GM21360 (cell line): ENCODE measurements at regions not wholly inside any gene's neighbourhood (a gene's known extent, or its start where the extent isn't known, plus 50 kb on each side); places are given as distances from the start of the nearest gene placed in this dataset.

Experiments used
- ATAC-seq: cut with Tn5 transposase; IDR thresholded peaks from one replicate; pipeline ENCODE4 v1.9.1; 2021; ENCODE audit warnings: mild to moderate bottlenecking, moderate library complexity; ENCODE audit not compliant: unreplicated experiment

DNA sequence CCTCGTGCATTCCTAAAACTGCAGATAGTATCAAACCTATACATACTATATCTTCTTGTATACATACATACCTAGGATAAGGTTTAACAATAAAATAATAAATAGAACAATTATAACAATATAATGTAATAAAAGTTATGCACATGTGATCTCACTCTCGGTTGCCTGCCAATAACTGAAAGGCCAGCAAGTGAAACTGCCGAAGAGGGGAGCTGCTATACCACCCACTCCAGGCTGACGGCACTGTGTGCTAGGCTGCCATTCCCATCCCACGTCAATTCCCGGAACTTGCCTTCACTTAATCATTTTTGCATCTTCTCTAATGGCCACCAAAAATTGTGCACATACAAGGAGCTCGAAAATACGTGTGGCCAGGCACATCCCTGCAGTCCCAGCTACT is 451.1 kb upstream of the FAT1 start:
- no peak for ATAC-seq

DNA sequence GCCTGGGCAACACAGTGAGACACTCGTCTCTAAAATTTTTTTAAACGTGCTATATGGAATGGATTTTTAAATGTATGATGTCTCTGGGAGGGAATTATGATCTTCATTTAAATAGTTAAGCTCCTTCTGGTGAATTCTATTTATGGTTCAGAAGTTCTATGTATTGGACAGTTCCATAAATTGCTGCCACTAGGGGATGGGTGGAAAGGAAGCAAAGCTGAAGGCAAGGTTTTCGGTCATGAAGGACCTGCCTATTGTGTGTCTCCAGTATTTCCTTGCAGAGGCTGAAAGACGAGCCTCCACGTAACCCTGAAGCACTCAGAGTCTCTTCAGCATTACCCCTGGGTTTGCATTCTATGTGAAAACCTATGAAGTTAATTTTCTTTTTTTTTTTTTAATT is 451.5 kb upstream of the FAT1 start:
- ATAC-seq: no peak

DNA sequence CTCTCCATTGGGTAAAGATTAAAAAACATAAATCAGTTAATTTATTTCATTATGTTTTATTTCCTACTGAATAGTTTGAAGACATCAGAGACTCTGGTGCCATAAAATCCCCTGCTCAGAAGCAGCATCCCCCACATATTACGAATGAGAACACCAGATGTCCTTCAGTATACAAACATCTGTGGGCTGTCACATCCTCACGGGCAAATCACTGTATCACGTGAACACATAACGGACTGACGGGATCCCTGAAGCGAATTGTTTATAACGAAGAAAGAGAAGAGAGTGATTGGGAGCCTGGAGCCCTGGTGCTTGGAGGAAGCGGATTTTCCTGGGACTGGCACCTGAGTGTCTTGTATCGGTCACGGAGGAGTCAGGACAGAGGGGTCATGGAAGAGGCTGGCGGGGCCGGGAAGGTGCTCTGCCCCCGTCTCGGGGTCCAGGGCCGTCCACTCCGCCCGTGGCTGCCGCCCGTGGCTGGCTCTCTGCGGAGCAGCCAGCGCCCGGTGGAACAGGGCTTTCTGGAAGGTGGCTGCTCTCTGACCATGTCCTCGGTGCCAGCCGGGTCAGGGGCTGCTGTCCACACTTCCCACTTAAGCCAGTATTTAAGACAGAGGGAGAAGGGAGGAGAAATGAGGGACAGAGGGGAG is 452.7 kb upstream of the FAT1 start:
- ATAC-seq: no peak

DNA sequence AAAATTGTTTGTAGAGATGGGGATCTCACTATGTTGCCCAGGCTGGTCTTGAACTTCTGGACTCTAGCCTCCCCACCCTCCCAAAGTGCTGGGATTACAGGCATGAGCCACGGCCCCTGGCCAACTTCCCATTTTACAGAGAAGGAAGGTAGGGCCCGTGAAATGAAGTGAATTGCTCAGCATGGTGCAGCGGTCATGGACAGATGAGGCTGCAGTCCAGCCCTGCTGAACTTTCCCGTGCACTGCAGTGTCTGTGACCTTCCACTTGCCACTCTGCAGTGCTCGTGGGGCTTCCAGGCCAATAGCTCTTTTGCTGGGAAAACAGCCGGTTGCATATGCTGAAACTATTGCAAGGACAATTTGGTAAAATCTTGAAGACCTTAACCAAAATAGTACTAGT is 454.4 kb upstream of the FAT1 start:
- no peak for ATAC-seq

DNA sequence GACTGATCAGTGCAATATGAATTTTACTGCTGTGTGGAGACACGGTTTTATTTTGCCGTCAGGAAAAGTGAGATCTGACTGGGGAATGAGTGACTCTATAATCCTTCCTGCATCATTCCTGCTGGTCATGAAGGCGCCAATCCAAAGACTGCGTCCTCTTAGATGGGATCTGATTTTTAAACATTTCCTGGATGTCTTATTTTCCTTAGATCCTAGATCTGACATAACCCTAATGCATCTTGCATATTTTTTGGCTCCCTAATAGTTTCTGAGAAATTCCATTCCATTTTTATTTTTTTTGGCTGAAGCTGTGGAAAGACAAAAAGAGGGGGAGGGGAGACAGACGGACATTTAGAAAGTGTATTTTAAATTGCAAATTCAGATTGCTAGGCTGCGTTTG is 454.9 kb upstream of the FAT1 start:
- no peak for ATAC-seq

DNA sequence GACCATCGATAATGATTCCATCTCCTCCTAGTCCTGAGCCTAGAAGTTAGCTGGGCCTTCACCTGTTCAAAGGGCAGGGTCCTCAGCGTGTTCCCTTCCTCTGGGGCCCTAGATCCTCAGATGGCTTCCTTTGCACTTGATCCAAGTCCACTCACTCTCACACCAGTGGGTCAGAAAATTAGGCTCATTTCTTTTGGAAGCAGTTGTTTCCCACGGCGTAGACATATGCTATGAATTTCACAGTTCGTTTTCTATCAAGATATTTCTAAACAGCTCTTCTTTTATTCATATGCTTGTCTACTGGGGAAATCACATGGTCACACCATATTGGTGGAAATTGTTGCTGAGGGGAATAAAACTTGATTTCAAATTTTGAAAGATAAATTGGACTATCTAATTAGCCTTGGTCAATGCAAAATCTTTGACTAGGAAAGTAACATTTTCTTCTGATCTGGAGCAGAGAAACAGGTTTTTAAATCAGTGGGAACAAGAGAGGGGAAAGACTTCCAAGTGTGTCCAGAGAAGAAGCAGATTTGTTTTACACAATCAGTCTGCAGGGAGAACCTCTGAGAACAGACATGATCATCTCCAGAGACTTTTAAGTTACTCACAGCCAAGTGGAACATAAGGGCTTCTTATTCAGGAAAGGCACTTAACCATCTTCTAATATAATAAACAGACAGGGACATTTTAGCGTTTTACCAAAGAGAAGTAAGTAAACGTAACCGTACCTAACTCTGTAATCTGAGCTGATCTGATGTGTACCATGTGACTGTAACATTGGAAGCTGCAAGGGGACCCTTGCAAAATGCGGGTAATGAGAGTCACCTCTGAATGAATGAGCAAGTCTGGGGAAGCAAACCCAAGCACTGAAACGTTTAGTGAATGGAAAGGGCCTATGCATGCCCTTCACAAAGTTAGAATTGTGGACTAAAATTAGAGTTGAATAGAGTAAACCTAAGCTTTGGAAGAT is 455.7 kb upstream of the FAT1 start:
- no peak for ATAC-seq

DNA sequence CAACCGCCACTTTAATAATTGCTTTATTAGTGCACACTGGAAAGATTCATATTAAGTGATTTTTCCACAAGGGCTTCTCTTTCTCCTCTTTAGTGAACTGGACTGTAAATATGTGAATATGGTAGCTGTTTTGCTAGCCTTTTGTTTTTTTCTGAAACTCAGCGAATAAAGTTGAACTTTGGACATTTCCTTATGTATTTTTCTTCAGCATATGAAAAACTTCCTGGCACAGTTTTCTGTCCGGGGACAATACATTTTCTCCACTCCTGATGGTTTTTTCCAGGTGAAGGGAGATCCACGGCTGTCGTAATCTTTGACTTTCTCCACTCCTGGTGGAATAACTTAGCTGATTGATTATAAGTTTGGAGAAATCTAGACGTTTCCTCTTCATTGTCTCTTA is 457.4 kb upstream of the FAT1 start:
- ATAC-seq: no peak

DNA sequence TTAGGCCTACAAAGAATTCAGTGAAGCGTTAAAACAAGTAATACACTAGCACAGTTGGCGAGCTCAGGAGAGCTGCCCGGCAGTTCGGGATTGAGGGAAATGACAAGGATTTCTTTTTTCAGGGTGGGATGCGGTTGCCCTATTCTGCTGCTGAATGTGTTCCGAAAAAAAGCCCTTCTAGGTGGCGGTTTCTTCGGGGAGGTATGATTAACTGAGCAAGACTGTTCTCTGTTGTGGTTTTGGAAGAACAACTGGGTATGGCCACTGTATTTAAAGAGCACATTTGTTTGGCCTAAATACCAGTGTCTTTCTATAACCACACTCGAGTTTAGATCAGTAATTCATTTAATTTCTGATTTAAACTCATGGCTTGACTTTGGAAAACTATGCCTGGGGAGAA is 459.7 kb upstream of the FAT1 start:
- no peak for ATAC-seq

DNA sequence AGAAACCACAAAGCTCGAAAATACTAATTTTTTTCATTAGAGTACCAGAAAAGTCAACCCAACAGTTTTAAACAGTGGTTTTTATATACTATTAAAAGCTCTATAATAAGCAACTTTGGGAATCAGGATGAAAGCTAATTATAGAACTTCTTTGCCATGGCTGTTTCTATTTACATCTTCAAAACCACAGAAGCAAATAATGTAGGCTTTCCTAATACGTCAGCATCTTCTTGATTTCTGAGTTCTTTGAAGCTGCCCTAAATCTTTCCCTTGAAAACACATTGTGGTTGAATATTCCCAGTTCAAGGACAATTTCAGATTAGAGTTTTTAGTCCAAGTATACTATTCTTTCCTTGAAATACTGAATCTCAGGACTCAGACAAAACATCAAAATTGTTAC is 460.2 kb upstream of the FAT1 start:
- ATAC-seq: no peak

DNA sequence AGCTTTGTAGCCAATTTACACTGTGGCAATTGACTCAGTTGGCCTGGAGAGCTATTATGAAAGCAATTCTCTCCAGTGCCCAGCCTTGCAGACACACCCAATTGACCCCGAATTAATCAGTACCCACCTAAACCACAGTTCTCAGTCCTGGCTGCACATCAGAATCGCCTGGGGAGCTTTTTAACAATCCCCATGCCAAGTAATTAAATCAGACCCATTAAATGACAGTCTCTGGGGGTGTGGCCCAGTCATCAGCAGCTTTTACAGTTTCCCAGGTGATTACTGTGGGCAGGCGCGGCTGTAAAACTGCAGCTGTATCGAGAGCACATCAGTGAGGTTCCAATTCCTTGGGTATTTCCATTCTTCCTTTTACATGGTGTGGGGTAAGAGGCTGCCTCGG is 460.9 kb upstream of the FAT1 start:
- ATAC-seq: no peak

DNA sequence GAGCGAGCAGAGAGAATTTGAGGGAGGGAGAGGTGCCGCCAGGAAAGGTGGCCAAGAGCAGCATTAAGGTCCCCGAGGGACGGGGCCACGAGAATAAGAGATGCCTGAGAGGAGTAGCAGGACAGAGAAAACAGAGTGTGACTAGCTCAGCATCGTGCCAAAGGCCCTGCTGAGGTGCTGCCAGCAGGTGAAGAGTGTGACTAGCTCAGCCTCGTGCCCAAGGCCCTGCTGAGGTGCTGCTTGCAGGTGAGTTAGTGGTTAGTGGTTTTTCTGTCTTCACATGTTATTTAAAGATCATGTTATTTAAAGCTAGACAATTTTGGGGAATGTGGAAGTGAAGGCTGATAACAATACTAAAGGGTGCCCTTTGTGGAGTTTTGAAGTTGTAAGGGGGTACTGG is 464.5 kb upstream of the FAT1 start:
- no peak for ATAC-seq

DNA sequence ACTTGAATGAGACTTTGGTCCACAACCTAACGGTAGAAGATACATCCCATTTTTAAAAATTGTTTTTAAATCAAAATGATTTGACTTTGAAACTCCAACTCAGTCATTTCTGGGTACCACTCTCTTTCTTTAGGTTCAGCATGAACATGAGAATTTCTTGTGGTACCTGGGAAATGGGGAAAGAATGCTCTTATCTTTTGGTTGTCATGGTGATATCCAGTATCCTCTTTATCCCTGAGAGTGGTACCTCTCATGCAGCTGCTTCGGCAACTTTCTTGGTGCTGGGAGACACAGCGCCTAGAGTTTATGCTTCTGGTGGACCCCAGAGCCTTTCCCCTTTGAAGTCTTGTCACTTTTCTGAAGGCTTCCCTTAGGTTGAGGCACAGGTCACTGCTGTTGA is 465.1 kb upstream of the FAT1 start:
- ATAC-seq: no peak

DNA sequence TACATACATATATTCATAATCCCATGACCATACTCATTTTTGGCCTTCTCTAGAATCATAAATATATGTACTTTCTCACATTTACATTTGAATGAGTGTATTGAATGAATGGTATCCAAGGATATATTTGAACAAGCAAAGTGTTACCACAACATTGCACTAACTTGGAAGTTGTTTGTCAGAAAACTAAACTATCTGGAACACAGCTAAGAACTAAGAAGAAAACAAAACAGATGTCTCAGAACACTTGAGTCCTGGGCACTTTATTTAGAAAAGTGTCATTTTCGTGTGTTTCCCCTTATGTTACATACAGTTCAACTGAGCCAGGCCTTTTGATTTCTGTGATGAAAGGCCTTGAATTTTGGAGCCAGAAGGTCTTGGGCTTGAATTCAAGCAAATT is 466.7 kb upstream of the FAT1 start:
- no peak for ATAC-seq

DNA sequence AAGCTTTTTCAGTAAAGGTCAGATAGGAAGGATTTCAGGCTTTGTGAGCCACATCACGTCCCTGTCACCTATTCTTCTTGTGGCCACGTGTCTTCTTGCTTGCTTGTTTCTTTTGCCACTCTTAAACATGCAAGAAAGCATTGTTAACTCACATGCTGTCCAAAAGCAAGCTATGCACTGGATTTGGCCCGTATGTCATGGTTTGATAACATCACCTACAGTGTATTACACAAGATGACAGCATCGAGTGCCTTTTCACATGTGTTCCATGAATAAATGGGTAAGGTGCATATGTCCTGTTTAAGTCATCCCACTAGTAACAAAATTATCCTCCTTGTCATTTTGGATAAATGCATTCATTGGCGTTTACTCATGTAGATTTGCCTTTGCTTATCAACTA is 468.0 kb upstream of the FAT1 start:
- ATAC-seq: no peak

DNA sequence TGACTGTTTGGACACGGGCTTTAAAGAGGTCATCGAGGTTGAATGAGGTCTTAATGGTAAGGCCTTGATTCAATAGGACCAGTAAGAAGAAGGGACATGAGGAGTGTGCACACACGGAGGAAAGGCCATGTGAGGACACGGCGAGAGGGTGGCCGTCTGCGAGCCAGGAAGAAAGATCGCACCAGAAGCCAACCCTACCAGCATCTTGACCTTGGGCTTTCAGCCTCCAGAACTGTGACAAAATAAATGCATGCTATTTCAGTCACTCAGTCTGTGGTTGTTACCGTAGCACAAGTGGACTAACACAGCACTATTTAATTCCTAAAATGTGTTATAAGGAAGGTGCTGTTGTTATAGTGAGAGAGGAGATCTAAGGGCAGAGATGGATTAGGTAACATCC is 468.6 kb upstream of the FAT1 start:
- no peak for ATAC-seq

DNA sequence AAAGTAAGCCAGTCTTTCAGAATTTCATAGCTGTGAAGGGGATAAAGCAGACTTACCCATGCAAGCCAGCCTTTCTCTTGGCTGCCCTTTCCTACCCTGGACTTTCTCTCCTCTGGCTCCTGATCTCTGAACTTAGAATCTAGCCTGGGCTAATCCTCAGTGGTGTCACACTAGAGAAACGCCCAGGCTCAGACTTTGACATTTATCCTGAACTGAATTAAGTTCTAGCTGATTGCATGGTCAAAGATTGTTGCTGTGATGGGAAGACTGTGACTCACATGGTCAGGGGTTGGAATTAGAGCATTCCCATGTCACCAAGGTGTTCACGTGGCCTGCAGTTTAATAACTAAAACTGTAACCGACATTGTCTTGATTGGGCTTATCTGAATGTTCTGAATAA is 469.5 kb upstream of the FAT1 start:
- ATAC-seq: no peak

DNA sequence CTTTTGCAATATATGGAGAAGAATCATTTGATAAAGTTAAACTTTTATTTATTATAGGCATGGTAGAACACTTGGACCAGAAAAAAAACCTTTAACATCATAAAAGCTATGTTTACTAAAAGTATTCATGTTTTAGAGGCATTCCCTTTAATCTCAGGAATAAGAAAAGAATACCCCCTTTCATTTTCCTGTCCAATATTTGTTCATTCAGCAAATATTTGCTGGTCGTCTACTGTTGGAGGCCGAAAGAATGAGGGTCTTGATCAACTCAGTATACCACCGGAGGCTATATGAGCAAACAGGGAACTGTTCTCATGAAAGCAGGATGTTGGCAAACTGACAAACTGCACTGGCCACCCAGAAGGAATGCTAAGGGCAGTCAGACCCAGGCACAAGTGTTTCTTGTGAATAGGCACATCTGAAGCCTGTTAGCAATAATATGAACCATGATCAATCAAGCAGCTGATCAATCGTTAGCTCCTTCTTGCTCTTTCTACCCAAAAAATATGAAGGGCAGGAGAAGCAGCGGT is 480.8 kb upstream of the FAT1 start:
- no peak for ATAC-seq

DNA sequence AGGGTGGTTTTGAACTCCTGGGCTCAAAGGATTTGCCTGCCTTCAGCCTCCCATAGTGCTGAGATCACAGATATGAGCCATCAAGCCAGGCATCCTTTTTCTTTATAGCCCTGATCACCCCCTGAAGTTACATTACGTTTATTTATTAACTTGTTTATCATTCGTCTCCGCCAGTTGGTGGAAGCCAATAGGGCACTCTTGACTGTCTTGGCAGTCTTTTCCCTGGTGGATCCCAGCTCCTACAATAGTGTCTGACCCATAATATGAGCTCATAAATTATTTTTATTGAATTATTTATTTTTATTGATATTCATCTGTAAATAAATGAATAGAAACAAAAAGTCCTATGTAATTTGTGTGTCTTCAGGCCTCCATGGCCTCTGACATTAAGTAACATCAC is 484.3 kb upstream of the FAT1 start:
- no peak for ATAC-seq

DNA sequence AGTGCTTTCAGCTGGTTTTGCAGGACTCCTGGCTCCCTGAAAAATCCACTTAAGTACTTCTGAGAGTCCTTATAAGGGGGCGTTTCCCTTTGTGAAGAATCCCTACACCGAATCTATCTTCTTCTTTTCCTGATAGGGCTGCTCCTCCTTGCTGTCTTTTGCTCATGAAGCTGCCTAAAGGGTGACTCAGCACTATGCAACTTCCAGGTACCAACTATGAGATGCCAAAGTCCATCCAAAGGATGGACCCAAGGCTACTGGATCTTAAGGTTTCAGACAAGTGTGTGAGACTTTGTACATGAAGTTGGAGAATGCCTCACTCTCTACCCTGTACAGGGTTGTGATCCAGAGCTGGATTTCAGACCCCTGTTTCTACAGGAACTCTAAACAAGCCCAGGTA is 485.0 kb upstream of the FAT1 start:
- ATAC-seq: no peak

DNA sequence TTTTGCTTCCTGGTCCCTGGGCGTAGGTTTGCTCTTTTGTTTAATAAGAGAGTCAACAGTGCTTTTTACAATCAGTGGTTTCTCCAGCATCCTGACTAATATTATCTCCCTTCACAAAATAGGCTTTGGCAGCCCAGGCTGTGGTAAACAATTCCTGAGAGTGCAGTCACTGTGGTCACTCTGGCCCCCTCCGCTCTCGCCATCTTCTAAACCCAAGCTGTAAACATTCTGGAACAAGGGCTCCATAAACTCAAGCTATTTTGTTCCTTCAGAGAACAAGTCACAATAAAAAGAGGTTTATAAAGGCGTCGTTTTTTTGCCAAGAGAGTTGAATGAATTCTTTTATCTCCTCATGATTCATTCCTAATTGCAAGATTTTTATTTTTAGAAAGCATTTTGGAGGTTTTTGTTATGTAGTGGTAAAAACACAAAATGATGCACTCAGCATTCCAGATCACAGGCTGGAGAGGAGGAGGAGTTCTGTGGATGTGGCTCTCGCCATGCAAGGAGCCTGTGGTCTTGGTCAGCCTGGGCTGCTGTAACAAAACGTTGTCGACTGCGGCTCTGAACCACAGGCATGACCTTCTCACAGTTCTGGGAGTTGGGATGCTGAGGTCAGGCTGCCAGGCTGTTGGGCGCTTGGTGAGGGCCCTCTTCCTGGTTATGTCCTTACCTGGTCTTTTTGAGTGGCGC is 486.4 kb upstream of the FAT1 start:
- no peak for ATAC-seq

DNA sequence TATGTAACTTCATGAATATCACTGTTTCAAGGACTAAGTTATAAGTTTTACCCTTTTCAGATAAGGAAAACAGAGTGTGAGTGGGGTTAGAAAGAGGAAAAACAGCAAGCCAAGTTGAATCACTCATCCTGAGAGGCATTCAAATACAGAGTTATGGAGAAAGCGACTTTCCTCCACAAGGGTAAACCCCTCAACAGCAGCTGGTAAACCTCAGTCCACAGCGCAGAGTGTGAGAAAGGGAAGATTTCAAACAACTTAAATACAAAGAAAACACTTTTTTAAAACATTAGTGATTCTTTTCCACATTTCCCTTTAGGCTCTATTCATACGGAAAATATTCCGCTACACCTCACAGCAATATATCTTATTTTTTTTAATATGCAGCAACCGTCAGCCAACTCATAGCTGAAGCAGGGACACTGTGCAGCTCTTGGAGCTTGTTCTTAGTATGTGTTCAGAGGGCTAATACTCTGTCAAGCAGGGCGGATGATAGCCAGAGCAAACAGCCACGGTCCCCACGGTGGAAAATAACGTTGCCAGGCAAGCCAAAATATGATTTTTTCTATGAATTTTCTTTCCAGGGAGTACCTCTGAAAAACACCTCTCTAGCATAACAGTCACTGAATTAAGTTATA is 488.9 kb upstream of the FAT1 start:
- ATAC-seq: no peak
